Midbrain (tissue), 1 donor: ENCODE measurements at regions not wholly inside any gene's neighbourhood (a gene's known extent, or its start where the extent isn't known, plus 50 kb on each side); places are given as distances from the start of the nearest gene placed in this dataset.

Experiments
- DNase-seq: peaks from one replicate; lab custom pipeline; 2025; lab: John Stamatoyannopoulos, UW

- DNase-seq, result no peak
Observed at GRCh38 chr18:27752944-27753343, 424.0 kb downstream of the CDH2 start.

GRCh38 chr18:27750923-27751322 lies 426.0 kb downstream of the CDH2 start:
- DNase-seq, result no peak

GRCh38 chr18:27750014-27750413 lies 426.9 kb downstream of the CDH2 start:
- peak; percentile 41 for DNase-seq

GRCh38 chr18:27749194-27749593 lies 427.7 kb downstream of the CDH2 start:
- no peak for DNase-seq

GRCh38 chr18:27746241-27746640 lies 430.7 kb downstream of the CDH2 start:
- no peak for DNase-seq

GRCh38 chr18:27735117-27735516 lies 441.8 kb downstream of the CDH2 start:
- no peak for DNase-seq

- DNase-seq, result no peak
Observed at GRCh38 chr18:27731211-27731610, 445.7 kb downstream of the CDH2 start.

- no peak for DNase-seq
Observed at GRCh38 chr18:27728659-27729058, 448.3 kb downstream of the CDH2 start.

GRCh38 chr18:27724362-27724761 lies 452.6 kb downstream of the CDH2 start:
- no peak for DNase-seq

GRCh38 chr18:27723168-27723567 lies 453.8 kb downstream of the CDH2 start:
- no peak for DNase-seq

- DNase-seq, result no peak
Observed at GRCh38 chr18:27719680-27720079, 457.2 kb downstream of the CDH2 start.

GRCh38 chr18:27717816-27718215 lies 459.1 kb downstream of the CDH2 start:
- no peak for DNase-seq

- no peak for DNase-seq
Observed at GRCh38 chr18:27717250-27717649, 459.7 kb downstream of the CDH2 start.

- DNase-seq, result no peak
Observed at GRCh38 chr18:27715751-27716150, 461.2 kb downstream of the CDH2 start.

- no peak for DNase-seq
Observed at GRCh38 chr18:27713738-27714095, 463.2 kb downstream of the CDH2 start.

GRCh38 chr18:27713037-27713737 lies 463.7 kb downstream of the CDH2 start:
- no peak for DNase-seq

- DNase-seq, result no peak
Observed at GRCh38 chr18:27712066-27712465, 464.9 kb downstream of the CDH2 start.

- no peak for DNase-seq
Observed at GRCh38 chr18:27711382-27711781, 465.5 kb downstream of the CDH2 start.

GRCh38 chr18:27709344-27709743 lies 467.6 kb downstream of the CDH2 start:
- no peak for DNase-seq

GRCh38 chr18:27707201-27707600 lies 469.7 kb downstream of the CDH2 start:
- DNase-seq, result no peak

GRCh38 chr18:27704736-27705361 lies 472.1 kb downstream of the CDH2 start:
- DNase-seq, result no peak

GRCh38 chr18:27699137-27699536 lies 477.8 kb downstream of the CDH2 start:
- no peak for DNase-seq

- no peak for DNase-seq
Observed at GRCh38 chr18:27696148-27696547, 480.8 kb downstream of the CDH2 start.

- DNase-seq, result no peak
Observed at GRCh38 chr18:27695503-27695902, 481.4 kb downstream of the CDH2 start.
